ENCODE measurements at regions not wholly inside any gene's neighbourhood (a gene's known extent, or its start where the extent isn't known, plus 50 kb on each side); places are given as distances from the start of the nearest gene placed in this dataset.
"Not testable (repeated sequence)": the region's sequence is repeated elsewhere in the genome, so short reads cannot be mapped to it uniquely, and the experiment has no call there.

GRCh38 chr15:31636911-31637310 lies 310.3 kb downstream of the KLF13 start:
- H3K36me3 ChIP-seq; H3K9me3 ChIP-seq; H3K27ac ChIP-seq; H3K27me3 ChIP-seq (replicated peaks; ENCODE audit: insufficient read depth); DNase-seq (ENCODE audit: low spot score); H3K4me3 ChIP-seq; H3K4me1 ChIP-seq (ENCODE audit: control insufficient read depth in 1 of 2, low read depth in 2 of 2); ATAC-seq (ENCODE audit: insufficient number of reproducible peaks, low FRiP score, low read depth): not testable (repeated sequence)

DNA sequence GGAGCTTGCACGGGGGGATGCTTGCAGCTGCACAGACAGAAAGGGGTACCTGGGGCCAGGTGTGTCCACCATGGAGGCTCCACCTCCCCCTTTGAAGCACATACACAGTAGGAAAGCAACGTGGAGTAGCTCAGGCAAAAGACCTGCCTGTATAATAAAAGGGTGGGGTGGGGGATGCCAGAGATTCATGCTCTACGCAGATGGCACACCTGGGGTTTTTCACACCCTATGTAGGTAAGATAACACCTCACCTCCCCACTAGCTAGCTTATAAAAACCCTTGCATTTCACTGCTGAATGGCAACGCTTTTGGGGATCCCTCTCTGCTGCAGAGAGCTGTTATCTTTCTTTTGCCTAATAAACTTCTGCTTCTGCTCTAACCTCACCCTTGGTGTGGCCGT lies 317.3 kb downstream of the KLF13 start:
- ATAC-seq (ENCODE audit: insufficient number of reproducible peaks, low FRiP score, low read depth); H3K9me3 ChIP-seq: not testable (repeated sequence)

GRCh38 chr15:31644761-31645160 lies 318.1 kb downstream of the KLF13 start:
- H3K27me3 ChIP-seq (replicated peaks; ENCODE audit: insufficient read depth); ATAC-seq (ENCODE audit: insufficient number of reproducible peaks, low FRiP score, low read depth); H3K9me3 ChIP-seq; DNase-seq (ENCODE audit: low spot score); H3K4me3 ChIP-seq; H3K27ac ChIP-seq; H3K4me1 ChIP-seq (ENCODE audit: control insufficient read depth in 1 of 2, low read depth in 2 of 2); H3K36me3 ChIP-seq: not testable (repeated sequence)

More for the DNA sequence above, 317.3 kb downstream of the KLF13 start:
- H3K4me3 ChIP-seq; H3K36me3 ChIP-seq; DNase-seq (ENCODE audit: low spot score); H3K27me3 ChIP-seq (replicated peaks; ENCODE audit: insufficient read depth); H3K27ac ChIP-seq; H3K4me1 ChIP-seq (ENCODE audit: control insufficient read depth in 1 of 2, low read depth in 2 of 2): not testable (repeated sequence)

DNA sequence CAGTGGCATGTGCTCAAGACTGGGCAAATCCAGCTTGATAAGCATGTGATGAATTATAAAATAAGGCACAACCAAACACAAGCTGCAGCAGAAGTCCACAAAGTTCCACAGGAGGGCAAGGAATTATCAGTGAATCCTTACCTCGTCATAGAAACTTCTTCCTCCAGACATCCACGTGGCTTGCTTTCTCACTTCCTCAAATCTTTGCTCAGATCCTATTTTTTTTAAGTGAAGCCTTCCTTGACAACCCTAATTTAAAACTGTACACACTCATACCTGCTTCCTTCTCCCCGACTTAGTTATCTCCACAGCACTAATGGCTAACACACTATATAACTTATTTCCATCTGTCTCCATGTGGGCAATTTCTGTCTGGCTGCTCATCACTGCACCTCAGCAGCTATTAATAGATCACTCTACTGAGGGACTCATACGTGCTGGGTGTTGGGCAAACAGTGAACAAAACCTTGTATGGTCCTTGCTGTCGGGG lies 320.7 kb downstream of the KLF13 start:
- not testable (repeated sequence) for H3K4me3 ChIP-seq

DNA sequence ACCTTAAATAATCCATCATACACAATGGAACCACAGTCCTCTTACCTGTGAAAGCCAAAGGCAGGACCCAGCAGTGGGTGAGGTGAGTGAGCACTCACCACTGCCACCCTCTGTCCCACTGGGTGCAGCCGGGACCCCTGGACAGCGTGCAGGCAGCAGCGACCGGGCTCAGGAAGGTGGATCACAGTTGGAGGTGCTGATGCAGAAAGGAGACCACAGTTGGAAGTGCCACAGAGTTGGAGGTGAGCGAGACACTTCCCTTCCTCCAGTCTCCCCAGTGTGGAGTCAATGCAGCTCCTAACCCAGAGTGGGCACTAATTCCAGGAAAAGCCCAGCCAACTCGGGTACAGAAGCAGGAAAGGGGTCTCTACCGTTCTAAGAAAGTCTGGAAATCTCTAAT lies 323.0 kb downstream of the KLF13 start:
- not testable (repeated sequence) for H3K9me3 ChIP-seq; ATAC-seq (ENCODE audit: insufficient number of reproducible peaks, low FRiP score, low read depth); H3K4me3 ChIP-seq; H3K4me1 ChIP-seq (ENCODE audit: control insufficient read depth in 1 of 2, low read depth in 2 of 2); DNase-seq (ENCODE audit: low spot score); H3K27me3 ChIP-seq (replicated peaks; ENCODE audit: insufficient read depth); H3K27ac ChIP-seq; H3K36me3 ChIP-seq

More for the DNA sequence above, 320.7 kb downstream of the KLF13 start:
- H3K36me3 ChIP-seq; H3K27me3 ChIP-seq (replicated peaks; ENCODE audit: insufficient read depth); H3K9me3 ChIP-seq; H3K27ac ChIP-seq; ATAC-seq (ENCODE audit: insufficient number of reproducible peaks, low FRiP score, low read depth); DNase-seq (ENCODE audit: low spot score); H3K4me1 ChIP-seq (ENCODE audit: control insufficient read depth in 1 of 2, low read depth in 2 of 2): not testable (repeated sequence)

DNA sequence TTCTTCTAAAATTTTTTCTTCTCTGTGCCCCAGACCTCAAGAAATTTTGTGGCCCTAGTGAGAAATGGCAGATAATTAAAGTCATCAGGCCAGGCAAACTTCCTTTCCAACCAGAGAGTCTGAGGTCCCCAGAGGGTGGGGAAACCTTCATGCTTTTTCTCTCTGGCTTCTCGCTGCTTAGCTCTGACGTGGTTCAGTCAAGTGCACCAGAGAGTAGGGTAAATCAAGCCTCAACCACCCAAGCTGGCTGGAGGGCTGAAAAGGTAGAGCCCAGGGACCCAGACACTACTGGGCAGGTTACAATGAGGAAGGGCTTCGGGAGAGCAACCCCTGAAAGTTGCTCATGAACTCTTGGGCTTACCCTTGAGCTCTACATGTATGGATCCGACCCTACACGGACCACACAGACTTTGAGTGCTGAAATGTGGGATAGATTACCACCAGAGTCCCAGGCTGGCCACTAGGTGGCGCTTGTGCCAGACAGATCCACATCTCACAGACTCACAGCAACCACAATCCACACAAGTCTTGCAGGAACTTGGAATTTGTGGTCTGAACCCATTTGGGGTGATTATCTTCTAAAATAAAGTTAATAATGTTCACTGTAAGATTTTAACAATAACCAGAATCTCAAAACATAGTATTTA lies 323.5 kb downstream of the KLF13 start:
- H3K27me3 ChIP-seq (replicated peaks; ENCODE audit: insufficient read depth); H3K36me3 ChIP-seq; H3K27ac ChIP-seq; H3K9me3 ChIP-seq; H3K4me3 ChIP-seq; H3K4me1 ChIP-seq (ENCODE audit: control insufficient read depth in 1 of 2, low read depth in 2 of 2): not testable (repeated sequence)
- peak; percentile 33 for ATAC-seq (ENCODE audit: insufficient number of reproducible peaks, low FRiP score, low read depth)
- DNase-seq (ENCODE audit: low spot score), result peak; percentile 10

GRCh38 chr15:31656915-31657314 lies 330.3 kb downstream of the KLF13 start:
- not testable (repeated sequence) for H3K27ac ChIP-seq; H3K36me3 ChIP-seq; H3K9me3 ChIP-seq; ATAC-seq (ENCODE audit: insufficient number of reproducible peaks, low FRiP score, low read depth); DNase-seq (ENCODE audit: low spot score); H3K4me3 ChIP-seq; H3K27me3 ChIP-seq (replicated peaks; ENCODE audit: insufficient read depth); H3K4me1 ChIP-seq (ENCODE audit: control insufficient read depth in 1 of 2, low read depth in 2 of 2)

DNA sequence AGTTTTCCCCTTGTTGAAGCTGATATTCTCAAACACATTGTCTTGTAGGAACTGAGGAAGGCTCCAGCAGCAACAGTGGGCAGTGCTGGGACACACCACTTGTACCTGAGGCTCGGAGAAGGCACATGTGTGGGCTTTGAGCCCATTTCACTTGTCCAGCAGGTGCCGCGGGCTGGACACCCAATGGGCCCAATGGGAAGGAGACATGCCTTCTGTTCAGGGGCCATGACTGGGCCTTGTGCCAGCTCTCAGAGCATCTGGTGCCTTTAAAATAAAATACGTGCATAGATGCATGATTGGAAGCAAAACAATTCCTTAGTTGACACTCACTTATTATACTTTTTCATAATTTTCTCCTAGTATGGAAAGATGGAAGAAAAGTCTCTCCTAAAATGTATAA lies 334.2 kb downstream of the KLF13 start:
- no peak for DNase-seq (ENCODE audit: low spot score)
- TF ChIP-seq, protein P1, sequence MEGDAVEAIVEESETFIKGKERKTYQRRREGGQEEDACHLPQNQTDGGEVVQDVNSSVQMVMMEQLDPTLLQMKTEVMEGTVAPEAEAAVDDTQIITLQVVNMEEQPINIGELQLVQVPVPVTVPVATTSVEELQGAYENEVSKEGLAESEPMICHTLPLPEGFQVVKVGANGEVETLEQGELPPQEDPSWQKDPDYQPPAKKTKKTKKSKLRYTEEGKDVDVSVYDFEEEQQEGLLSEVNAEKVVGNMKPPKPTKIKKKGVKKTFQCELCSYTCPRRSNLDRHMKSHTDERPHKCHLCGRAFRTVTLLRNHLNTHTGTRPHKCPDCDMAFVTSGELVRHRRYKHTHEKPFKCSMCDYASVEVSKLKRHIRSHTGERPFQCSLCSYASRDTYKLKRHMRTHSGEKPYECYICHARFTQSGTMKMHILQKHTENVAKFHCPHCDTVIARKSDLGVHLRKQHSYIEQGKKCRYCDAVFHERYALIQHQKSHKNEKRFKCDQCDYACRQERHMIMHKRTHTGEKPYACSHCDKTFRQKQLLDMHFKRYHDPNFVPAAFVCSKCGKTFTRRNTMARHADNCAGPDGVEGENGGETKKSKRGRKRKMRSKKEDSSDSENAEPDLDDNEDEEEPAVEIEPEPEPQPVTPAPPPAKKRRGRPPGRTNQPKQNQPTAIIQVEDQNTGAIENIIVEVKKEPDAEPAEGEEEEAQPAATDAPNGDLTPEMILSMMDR (IDR thresholded peaks at IDR 0.05), result no peak
- no peaks in the 10 kb centered on the region for H3K27me3 ChIP-seq (replicated peaks; ENCODE audit: insufficient read depth)

DNA sequence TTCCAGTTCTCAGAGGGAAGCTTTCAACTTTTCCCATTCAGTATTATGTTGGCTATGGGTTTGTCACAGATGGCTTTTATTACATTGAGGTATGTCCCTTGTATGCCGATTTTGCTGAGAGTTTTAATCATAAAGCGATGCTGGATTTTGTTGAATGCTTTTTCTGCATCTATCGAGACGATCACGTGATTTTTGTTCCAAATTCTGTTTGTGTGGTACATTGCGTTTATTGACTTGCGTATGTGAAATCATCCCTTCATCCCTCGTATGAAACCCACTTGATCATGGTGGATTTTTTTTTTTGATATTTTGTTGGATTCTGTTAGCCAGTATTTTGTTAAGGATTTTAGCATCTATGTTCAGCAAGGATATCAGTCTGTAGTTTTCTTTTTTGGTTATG lies 339.1 kb downstream of the KLF13 start:
- not testable (repeated sequence) for H3K4me1 ChIP-seq (ENCODE audit: control insufficient read depth in 1 of 2, low read depth in 2 of 2); H3K4me3 ChIP-seq; ATAC-seq (ENCODE audit: insufficient number of reproducible peaks, low FRiP score, low read depth)

More for the DNA sequence above, 334.2 kb downstream of the KLF13 start:
- no peak overlapping the region for H3K4me3 ChIP-seq
- H3K27ac ChIP-seq, result no peak overlapping the region
- no peaks in the 10 kb centered on the region for H3K9me3 ChIP-seq
- H3K36me3 ChIP-seq, result no peaks in the 10 kb centered on the region
- ATAC-seq (ENCODE audit: insufficient number of reproducible peaks, low FRiP score, low read depth), result no peak
- no peaks in the 10 kb centered on the region for H3K4me1 ChIP-seq (ENCODE audit: control insufficient read depth in 1 of 2, low read depth in 2 of 2)

GRCh38 chr15:31669158-31669908 lies 342.7 kb downstream of the KLF13 start:
- not testable (repeated sequence) for H3K4me1 ChIP-seq (ENCODE audit: control insufficient read depth in 1 of 2, low read depth in 2 of 2); DNase-seq (ENCODE audit: low spot score); H3K27me3 ChIP-seq (replicated peaks; ENCODE audit: insufficient read depth); H3K9me3 ChIP-seq; ATAC-seq (ENCODE audit: insufficient number of reproducible peaks, low FRiP score, low read depth); H3K4me3 ChIP-seq; H3K36me3 ChIP-seq; H3K27ac ChIP-seq

More for the DNA sequence above, 339.1 kb downstream of the KLF13 start:
- not testable (repeated sequence) for DNase-seq (ENCODE audit: low spot score); H3K9me3 ChIP-seq; H3K27me3 ChIP-seq (replicated peaks; ENCODE audit: insufficient read depth); H3K27ac ChIP-seq; H3K36me3 ChIP-seq

DNA sequence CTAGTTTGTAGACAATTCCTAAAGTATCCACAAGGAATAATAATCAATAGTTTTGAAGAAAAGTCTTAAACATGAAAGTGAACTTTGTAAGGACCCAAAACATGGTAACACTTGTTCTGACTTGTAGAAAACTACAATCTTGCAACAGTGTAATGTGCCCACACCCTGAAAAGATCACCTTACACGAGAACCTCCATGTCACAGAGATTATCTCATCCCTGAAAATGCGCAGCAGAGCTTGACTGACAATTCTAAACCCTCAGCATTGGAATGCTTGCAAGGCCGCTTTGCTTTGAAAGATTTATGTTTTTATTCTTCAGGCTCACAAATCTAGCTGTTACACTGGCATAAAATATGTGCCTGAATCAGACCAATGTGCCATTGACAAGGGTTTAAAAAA lies 346.6 kb downstream of the KLF13 start:
- H3K9me3 ChIP-seq; H3K4me3 ChIP-seq; H3K27ac ChIP-seq; DNase-seq (ENCODE audit: low spot score); H3K27me3 ChIP-seq (replicated peaks; ENCODE audit: insufficient read depth); ATAC-seq (ENCODE audit: insufficient number of reproducible peaks, low FRiP score, low read depth); H3K4me1 ChIP-seq (ENCODE audit: control insufficient read depth in 1 of 2, low read depth in 2 of 2); H3K36me3 ChIP-seq: not testable (repeated sequence)
